Pancreas (tissue), 10 donors: ENCODE measurements at regions not wholly inside any gene's neighbourhood (a gene's known extent, or its start where the extent isn't known, plus 50 kb on each side); places are given as distances from the start of the nearest gene placed in this dataset.

ENCODE experiments used
- ATAC-seq, 4 donors: fragments of 200-7000 bp; cut with Tn5 transposase; one replicate each; pipeline versions ENCODE4 v1.8.0 to v1.9.1; 2020; ENCODE audit warnings: mild to moderate bottlenecking in 4 of 4, moderate library complexity in 4 of 4
- DNase-seq, 6 donors: peaks; one replicate each; pipeline ENCODE4 v3.0.0-alpha.2; 2020
- FAIRE-seq: peaks from 2 replicates; lab custom pipeline; 2012; peaks lifted over from hg19 to GRCh38; lab: Jason Lieb, UNC
- H3K27ac ChIP-seq, 4 donors: fragments of 200-600 bp; sonication (generic); 1 replicate in 3 of 4; 2 replicates in 1 of 4; pipeline versions ENCODE4 v1.5.0 to v1.8.0; 2020
- H3K27me3 ChIP-seq, 4 donors: fragments of 200-600 bp; one replicate each; pipeline ENCODE4 v1.8.0; 2021
- H3K36me3 ChIP-seq, 3 donors: fragments of 200-600 bp; sonication (generic) in 1 of 3; one replicate each; pipeline versions ENCODE4 v1.5.0 to v1.8.0; 2020 to 2021
- H3K4me1 ChIP-seq, 3 donors: fragments of 200-600 bp; one replicate each; pipeline ENCODE4 v1.8.0; 2021
- H3K4me3 ChIP-seq, 4 donors: fragments of 200-600 bp; sonication (generic) in 2 of 4; one replicate each; pipeline versions ENCODE4 v1.5.0 to v1.8.0; 2020 to 2021
- H3K9me3 ChIP-seq, 4 donors: fragments of 200-600 bp; one replicate each; pipeline ENCODE4 v1.8.0; 2021
- WGBS, 2 donors: extraction: QIAGEN DNeasy Blood & Tissue Kit; methylation state at CpG; one replicate each; pipeline ENCODE4 v1.1.7; 2013; 5-methylcytosine and 5-hydroxymethylcytosine counted together
- intact Hi-C, 3 donors: fragments of 100-400 bp; cut with DNase I; formaldehyde crosslinking; loops; one replicate each; pipeline versions ENCODE4 v1.11.1 to v1.14.2; 2022
- TF ChIP-seq, protein P1 (sequence below), 4 donors: fragments of 200-600 bp; sonication (generic) in 3 of 4; IDR thresholded peaks; one replicate each; pipeline versions ENCODE4 v1.5.0 to v1.8.0; 2021; ENCODE audit warnings: antibody characterized with exemption in 4 of 4
- donor health status: healthy with polysubstance abuse.
- donor health status: DM: no; HTN: no; CAD: no; lungs with moderate emphysema.
- donor health status: DM: no; HTN: no; CAD: no.
- donor health status: control.
- donor health status: control.
- donor health status: Bipolar disorder and iron deficiency.
- donor health status: DM: yes; HTN: yes; CAD: no.
- donor health status: DM: no; HTN: no; CAD: no.
- donor health status: DM: no; HTN: no; CAD: no.
- donor health status: DM: yes; HTN: yes; CAD: no.

DNA sequence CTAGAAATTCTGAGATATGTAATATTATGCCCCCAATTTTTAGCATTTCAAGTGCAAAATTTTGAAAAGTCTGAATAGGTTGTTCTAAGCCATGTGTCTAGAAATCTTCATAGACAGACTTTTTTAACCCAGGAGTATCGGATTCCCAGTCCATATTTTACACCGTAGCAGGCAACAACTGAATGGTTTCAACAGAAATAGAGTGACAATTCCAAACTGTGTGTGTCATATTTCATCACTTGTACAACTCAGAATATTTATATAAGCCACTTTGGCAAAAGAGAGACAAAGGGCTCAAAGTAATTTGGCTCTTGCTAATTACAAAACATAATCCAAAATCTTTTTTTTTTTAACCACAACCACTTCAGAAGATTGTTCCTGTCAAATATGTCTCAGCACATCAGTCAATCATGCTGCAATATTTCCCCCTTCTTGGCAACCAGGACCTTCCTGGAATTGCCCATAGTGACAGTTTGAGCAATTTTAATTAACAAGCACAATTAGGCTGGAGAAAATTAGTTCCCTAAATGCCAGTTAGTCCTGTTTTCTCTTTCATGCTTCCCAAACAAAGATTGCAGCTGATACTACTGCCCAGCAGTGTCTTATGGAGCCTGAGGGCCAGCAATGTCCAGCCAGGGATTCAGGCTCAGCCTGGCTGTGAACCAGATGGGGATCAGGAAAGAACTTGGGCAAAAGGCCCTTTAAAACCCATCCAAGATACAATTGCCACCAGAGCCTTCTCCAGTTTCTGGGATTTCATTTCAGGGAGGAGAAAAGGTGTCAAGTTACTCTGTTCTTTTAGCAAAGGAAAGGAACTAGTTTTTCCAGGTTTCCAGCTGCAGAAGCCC, 533.3 kb upstream of the GHITM start:
- Histone ChIP-seq H3K27me3 (no peaks in the 10 kb centered on the region), H3K27ac (no peak overlapping the region), H3K9me3 (no peaks in the 10 kb centered on the region), H3K4me1 (no peaks in the 10 kb centered on the region), H3K4me3 (no peak overlapping the region), H3K36me3 (no peaks in the 10 kb centered on the region)
- ATAC-seq (no peak), FAIRE-seq (no peak), DNase-seq (no peak)
- intact Hi-C loops: no loop called here
- WGBS, 2 donors: 77 to 87% methylated on average over 2 of the region's 2 CpGs
- TF ChIP-seq, protein P1, sequence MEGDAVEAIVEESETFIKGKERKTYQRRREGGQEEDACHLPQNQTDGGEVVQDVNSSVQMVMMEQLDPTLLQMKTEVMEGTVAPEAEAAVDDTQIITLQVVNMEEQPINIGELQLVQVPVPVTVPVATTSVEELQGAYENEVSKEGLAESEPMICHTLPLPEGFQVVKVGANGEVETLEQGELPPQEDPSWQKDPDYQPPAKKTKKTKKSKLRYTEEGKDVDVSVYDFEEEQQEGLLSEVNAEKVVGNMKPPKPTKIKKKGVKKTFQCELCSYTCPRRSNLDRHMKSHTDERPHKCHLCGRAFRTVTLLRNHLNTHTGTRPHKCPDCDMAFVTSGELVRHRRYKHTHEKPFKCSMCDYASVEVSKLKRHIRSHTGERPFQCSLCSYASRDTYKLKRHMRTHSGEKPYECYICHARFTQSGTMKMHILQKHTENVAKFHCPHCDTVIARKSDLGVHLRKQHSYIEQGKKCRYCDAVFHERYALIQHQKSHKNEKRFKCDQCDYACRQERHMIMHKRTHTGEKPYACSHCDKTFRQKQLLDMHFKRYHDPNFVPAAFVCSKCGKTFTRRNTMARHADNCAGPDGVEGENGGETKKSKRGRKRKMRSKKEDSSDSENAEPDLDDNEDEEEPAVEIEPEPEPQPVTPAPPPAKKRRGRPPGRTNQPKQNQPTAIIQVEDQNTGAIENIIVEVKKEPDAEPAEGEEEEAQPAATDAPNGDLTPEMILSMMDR (IDR thresholded peaks at IDR 0.05): no peak

- 71 to 85% methylated on average over 7 of the region's 7 CpGs for WGBS, 2 donors
- intact Hi-C loops: no loop called here
- no peak for FAIRE-seq
- Histone ChIP-seq H3K36me3 (no peaks in the 10 kb centered on the region), H3K27me3 (no peaks in the 10 kb centered on the region), H3K4me3 (no peak overlapping the region), H3K27ac (no peak overlapping the region), H3K9me3 (no peaks in the 10 kb centered on the region), H3K4me1 (no peaks in the 10 kb centered on the region)
- DNase-seq: no peak
- ATAC-seq: no peak
- TF ChIP-seq, protein P1 (IDR thresholded peaks at IDR 0.05): no peak
Measured at GRCh38 chr10:83607959-83608745, 531.2 kb upstream of the GHITM start.

DNA sequence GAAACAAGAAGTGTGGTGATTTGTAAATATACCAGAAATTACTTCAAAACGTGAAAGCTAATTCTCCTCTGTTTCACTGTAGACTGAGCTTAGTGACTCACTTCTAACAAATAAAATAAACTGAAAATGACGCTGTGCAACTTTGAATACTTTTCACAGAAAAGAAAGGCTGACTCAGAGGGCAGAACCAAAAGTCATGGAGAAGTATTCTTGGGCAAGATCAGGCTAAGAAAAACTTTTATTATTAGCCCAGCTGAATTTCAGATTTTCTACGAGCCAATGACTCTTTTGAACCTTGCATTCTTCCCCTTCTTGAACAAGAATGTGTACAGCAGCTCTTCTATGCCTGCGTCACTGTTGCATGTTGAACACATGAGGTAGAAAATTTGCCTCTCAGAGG, 527.3 kb upstream of the GHITM start:
- no peak for ATAC-seq

DNA sequence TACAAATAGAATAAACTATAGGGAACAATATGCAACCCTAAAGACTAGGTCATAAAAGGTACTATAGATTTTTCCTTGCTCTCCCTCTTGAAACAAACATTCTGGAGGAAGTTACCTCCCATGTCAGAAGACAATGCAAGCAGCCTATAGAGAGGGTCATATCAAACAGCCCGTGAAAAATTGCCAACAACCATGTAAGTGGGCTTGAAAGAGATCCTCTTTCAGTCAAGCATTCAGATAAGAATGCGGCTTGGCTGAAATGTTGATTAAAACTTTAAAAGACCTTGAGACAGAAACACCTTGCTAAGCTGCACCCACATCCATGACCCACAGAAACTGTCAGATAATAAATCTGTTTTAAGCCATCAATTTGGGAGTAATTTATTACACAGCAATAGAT, 526.6 kb upstream of the GHITM start:
- Histone ChIP-seq H3K4me3 (no peak overlapping the region), H3K9me3 (no peaks in the 10 kb centered on the region), H3K27me3 (no peaks in the 10 kb centered on the region), H3K4me1 (no peaks in the 10 kb centered on the region), H3K27ac (no peak overlapping the region), H3K36me3 (no peaks in the 10 kb centered on the region)
- ATAC-seq: no peak
- no peak for DNase-seq
- TF ChIP-seq, protein P1 (IDR thresholded peaks at IDR 0.05): no peak
- intact Hi-C loops: no loop called here
- 16% methylated on average over 2 of the region's 2 CpGs for WGBS, 2 donors
- no peak for FAIRE-seq

More for the DNA sequence above, 527.3 kb upstream of the GHITM start:
- DNase-seq (no peak), FAIRE-seq (no peak)
- no peak overlapping the region for H3K27ac ChIP-seq
- 63 to 66% methylated on average over 4 of the region's 4 CpGs for WGBS, 2 donors
- no peaks in the 10 kb centered on the region for H3K4me1 ChIP-seq
- intact Hi-C loops: no loop called here
- no peaks in the 10 kb centered on the region for H3K9me3 ChIP-seq
- TF ChIP-seq, protein P1 (IDR thresholded peaks at IDR 0.05): no peak
- H3K4me3 ChIP-seq: no peak overlapping the region
- no peaks in the 10 kb centered on the region for H3K27me3 ChIP-seq
- H3K36me3 ChIP-seq: no peaks in the 10 kb centered on the region
